ENCODE measurements at regions not wholly inside any gene's neighbourhood (a gene's known extent, or its start where the extent isn't known, plus 50 kb on each side); places are given as distances from the start of the nearest gene placed in this dataset.

GRCh38 chr5:4228708-4229107 is 633.1 kb downstream of the IRX1 start:
- no peak overlapping the region for H3K27ac ChIP-seq (ENCODE audit: low read depth, low read length, poor library complexity, severe bottlenecking)
- no peaks in the 10 kb centered on the region for H3K36me3 ChIP-seq (ENCODE audit: insufficient read depth, low read length)
- ChIA-PET CTCF (ENCODE audit: unreplicated experiment) (no interaction called here), POLR2A (no interaction called here)
- H3K9me2 ChIP-seq (ENCODE audit: insufficient read depth, low read length), result no peaks in the 10 kb centered on the region
- no TSS peak for BruUV-seq (replicated peaks)
- H3K79me2 ChIP-seq (ENCODE audit: insufficient read depth, low read depth, low read length), result no peaks in the 10 kb centered on the region
- H3K4me1 ChIP-seq (ENCODE audit: insufficient read depth, low read length, poor library complexity, severe bottlenecking), result no peaks in the 10 kb centered on the region
- H2AFZ ChIP-seq (ENCODE audit: low read length), result no peak overlapping the region
- no peak overlapping the region for H3K4me3 ChIP-seq (ENCODE audit: low read depth, low read length, poor library complexity, severe bottlenecking)
- H3K9me3 ChIP-seq (ENCODE audit: low read length), result no peaks in the 10 kb centered on the region
- H3K4me2 ChIP-seq (ENCODE audit: low read length), result no peak overlapping the region
- intact Hi-C loops (cut with micrococcal nuclease; ENCODE audit: unreplicated experiment), result no loop called here
- TF ChIP-seq EZH2phosphoT487 (IDR thresholded peaks at IDR 0.05; ENCODE audit: borderline replicate concordance, low read depth, low read length), result no peak
- TF ChIP-seq CTCF (conservative IDR thresholded peaks at IDR 0.05; ENCODE audit: low read length), result no peak
- DNase-seq (ENCODE audit: low spot score), result no peak
- no peaks in the 10 kb centered on the region for H4K20me1 ChIP-seq (ENCODE audit: insufficient read depth, low read length)

GRCh38 chr5:4229414-4230292 is 634.0 kb downstream of the IRX1 start:
- intact Hi-C loops (cut with micrococcal nuclease; ENCODE audit: unreplicated experiment), result no loop called here
- no peak overlapping the region for H3K4me3 ChIP-seq (ENCODE audit: low read depth, low read length, poor library complexity, severe bottlenecking)
- no peaks in the 10 kb centered on the region for H3K79me2 ChIP-seq (ENCODE audit: insufficient read depth, low read depth, low read length)
- H3K4me1 ChIP-seq (ENCODE audit: insufficient read depth, low read length, poor library complexity, severe bottlenecking), result no peaks in the 10 kb centered on the region
- no peaks in the 10 kb centered on the region for H3K9me2 ChIP-seq (ENCODE audit: insufficient read depth, low read length)
- CTCF ChIA-PET (ENCODE audit: unreplicated experiment), result no interaction called here
- H3K4me2 ChIP-seq (ENCODE audit: low read length), result no peak overlapping the region
- no peak for DNase-seq (ENCODE audit: low spot score)
- no peaks in the 10 kb centered on the region for H4K20me1 ChIP-seq (ENCODE audit: insufficient read depth, low read length)
- TF ChIP-seq EZH2phosphoT487 (IDR thresholded peaks at IDR 0.05; ENCODE audit: borderline replicate concordance, low read depth, low read length), result no peak
- TF ChIP-seq CTCF (conservative IDR thresholded peaks at IDR 0.05; ENCODE audit: low read length), result no peak
- POLR2A ChIA-PET, result no interaction called here
- H3K36me3 ChIP-seq (ENCODE audit: insufficient read depth, low read length), result no peaks in the 10 kb centered on the region
- H3K27ac ChIP-seq (ENCODE audit: low read depth, low read length, poor library complexity, severe bottlenecking), result no peak overlapping the region
- no TSS peak for BruUV-seq (replicated peaks)
- H3K9me3 ChIP-seq (ENCODE audit: low read length), result peaks cover 4% of the 10 kb centered on the region; the same call in 1 of the 2 replicates
- no peak overlapping the region for H2AFZ ChIP-seq (ENCODE audit: low read length)

GRCh38 chr5:4230471-4230785 is 634.8 kb downstream of the IRX1 start:
- Histone ChIP-seq H3K9me2 (ENCODE audit: insufficient read depth, low read length) (no peaks in the 10 kb centered on the region), H3K4me3 (ENCODE audit: low read depth, low read length, poor library complexity, severe bottlenecking) (no peak overlapping the region), H3K4me1 (ENCODE audit: insufficient read depth, low read length, poor library complexity, severe bottlenecking) (no peaks in the 10 kb centered on the region), H2AFZ (ENCODE audit: low read length) (no peak overlapping the region), H4K20me1 (ENCODE audit: insufficient read depth, low read length) (no peaks in the 10 kb centered on the region), H3K79me2 (ENCODE audit: insufficient read depth, low read depth, low read length) (no peaks in the 10 kb centered on the region), H3K4me2 (ENCODE audit: low read length) (no peak overlapping the region), H3K36me3 (ENCODE audit: insufficient read depth, low read length) (no peaks in the 10 kb centered on the region), H3K9me3 (ENCODE audit: low read length) (peaks cover 8% of the 10 kb centered on the region; the same call in 1 of the 2 replicates), H3K27ac (ENCODE audit: low read depth, low read length, poor library complexity, severe bottlenecking) (no peak overlapping the region)
- TF ChIP-seq CTCF (conservative IDR thresholded peaks at IDR 0.05; ENCODE audit: low read length) (no peak), EZH2phosphoT487 (IDR thresholded peaks at IDR 0.05; ENCODE audit: borderline replicate concordance, low read depth, low read length) (no peak)
- POLR2A ChIA-PET, result no interaction called here
- CTCF ChIA-PET (ENCODE audit: unreplicated experiment), result no interaction called here
- no peak for DNase-seq (ENCODE audit: low spot score)
- intact Hi-C loops (cut with micrococcal nuclease; ENCODE audit: unreplicated experiment), result no loop called here
- BruUV-seq (replicated peaks), result no TSS peak

All from OCI-LY7 (cell line).